H9 (cell line): ENCODE measurements at regions not wholly inside any gene's neighbourhood (a gene's known extent, or its start where the extent isn't known, plus 50 kb on each side); places are given as distances from the start of the nearest gene placed in this dataset.

Source experiments
- DNase-seq: peaks from one replicate; pipeline ENCODE4 v3.0.0-alpha.2; 2017
- H2AFZ ChIP-seq: one replicate; pipeline ENCODE4 v1.6.1; 2013; ENCODE audit warnings: mild to moderate bottlenecking, low read length, control low read depth, moderate library complexity
- H2AK5ac ChIP-seq: 2 replicates; pipeline ENCODE4 v1.6.1; 2013; ENCODE audit warnings: low read length, control low read depth, mixed read lengths; ENCODE audit not compliant: insufficient read length
- H2BK120ac ChIP-seq: one replicate; pipeline ENCODE4 v1.6.1; 2013; ENCODE audit warnings: low read depth, mild to moderate bottlenecking, low read length, control low read depth, inconsistent platforms; ENCODE audit not compliant: poor library complexity, severe bottlenecking
- H2BK12ac ChIP-seq: 2 replicates; pipeline ENCODE4 v1.6.1; 2013; ENCODE audit warnings: low read length, control low read depth, mixed read lengths, low read depth; ENCODE audit not compliant: insufficient read length
- H2BK15ac ChIP-seq: 2 replicates; pipeline ENCODE4 v1.6.1; 2013; ENCODE audit warnings: low read depth, low read length, control low read depth
- H2BK20ac ChIP-seq: one replicate; pipeline ENCODE4 v1.6.1; 2013; ENCODE audit warnings: low read depth, mild to moderate bottlenecking, low read length, control low read depth, inconsistent platforms; ENCODE audit not compliant: poor library complexity, severe bottlenecking
- H2BK5ac ChIP-seq: 2 replicates; pipeline ENCODE4 v1.6.1; 2013; ENCODE audit warnings: low read length, control low read depth, mixed read lengths; ENCODE audit not compliant: insufficient read length
- H3K14ac ChIP-seq: 2 replicates; pipeline ENCODE4 v1.6.1; 2013; ENCODE audit warnings: low read length, control low read depth; ENCODE audit not compliant: insufficient read depth
- H3K18ac ChIP-seq: 2 replicates; pipeline ENCODE4 v1.6.1; 2013; ENCODE audit warnings: low read depth, mild to moderate bottlenecking, mixed read lengths, low read length, control low read depth; ENCODE audit not compliant: insufficient read length
- H3K23ac ChIP-seq: 2 replicates; pipeline ENCODE4 v1.6.1; 2013; ENCODE audit warnings: low read length, control low read depth, mixed read lengths, low read depth; ENCODE audit not compliant: insufficient read length
- H3K23me2 ChIP-seq: 2 replicates; pipeline ENCODE4 v1.6.1; 2013; ENCODE audit warnings: low read depth, mild to moderate bottlenecking, mixed read lengths, low read length, control low read depth; ENCODE audit not compliant: insufficient read length, poor library complexity, severe bottlenecking
- H3K27ac ChIP-seq: 2 replicates; pipeline ENCODE4 v1.5.1; 2013; ENCODE audit warnings: low read length, control low read depth, mixed read lengths, low read depth; ENCODE audit not compliant: insufficient read length
- H3K27me3 ChIP-seq: 2 replicates; pipeline ENCODE4 v1.6.1; 2013; ENCODE audit warnings: low read length, control low read depth, inconsistent platforms; ENCODE audit not compliant: insufficient read depth
- H3K4ac ChIP-seq: 2 replicates; pipeline ENCODE4 v1.6.1; 2013; ENCODE audit warnings: low read depth, mild to moderate bottlenecking, control low read depth, inconsistent platforms, low read length, moderate library complexity
- H3K4me1 ChIP-seq: 2 replicates; pipeline ENCODE4 v1.6.1; 2013; ENCODE audit warnings: low read length, control low read depth, inconsistent platforms; ENCODE audit not compliant: insufficient read depth
- H3K4me2 ChIP-seq: 2 replicates; pipeline ENCODE4 v1.6.1; 2013; ENCODE audit warnings: low read length, control low read depth, mixed read lengths; ENCODE audit not compliant: insufficient read length, insufficient read depth
- H3K56ac ChIP-seq: 2 replicates; pipeline ENCODE4 v1.6.1; 2013; ENCODE audit warnings: low read depth, mild to moderate bottlenecking, mixed read lengths, low read length, control low read depth; ENCODE audit not compliant: insufficient read length
- H3K79me1 ChIP-seq: 2 replicates; pipeline ENCODE4 v1.6.1; 2013; ENCODE audit warnings: low read depth, mild to moderate bottlenecking, moderate library complexity, low read length, control low read depth, inconsistent platforms; ENCODE audit not compliant: insufficient read depth, poor library complexity, severe bottlenecking
- H3K79me2 ChIP-seq: 2 replicates; pipeline ENCODE4 v1.6.1; 2013; ENCODE audit warnings: low read length, control low read depth, inconsistent platforms; ENCODE audit not compliant: insufficient read depth
- H3K9ac ChIP-seq: 2 replicates; pipeline ENCODE4 v1.6.1; 2013; ENCODE audit warnings: low read length, control low read depth, mixed read lengths; ENCODE audit not compliant: insufficient read length; ENCODE audit errors: extremely low read depth
- H3K9me3 ChIP-seq: one replicate; pipeline ENCODE4 v1.6.1; 2013; ENCODE audit warnings: low read depth, low read length, inconsistent platforms; ENCODE audit not compliant: control insufficient read depth
- H3T11ph ChIP-seq: one replicate; pipeline ENCODE4 v1.6.1; 2013; ENCODE audit warnings: mild to moderate bottlenecking, low read length, control low read depth, inconsistent platforms
- H4K20me1 ChIP-seq: one replicate; pipeline ENCODE4 v1.6.1; 2013; ENCODE audit not compliant: control insufficient read depth, insufficient read length, insufficient read depth
- H4K5ac ChIP-seq: 2 replicates; pipeline ENCODE4 v1.6.1; 2013; ENCODE audit warnings: low read depth, mild to moderate bottlenecking, mixed read lengths, low read length, control low read depth; ENCODE audit not compliant: insufficient read length
- H4K8ac ChIP-seq: replicated peaks from 2 replicates; pipeline ENCODE4 v1.6.1; 2013; ENCODE audit warnings: low read length, control low read depth, mixed read lengths, low read depth; ENCODE audit not compliant: insufficient read length
- H4K91ac ChIP-seq: 2 replicates; pipeline ENCODE4 v1.6.1; 2013; ENCODE audit warnings: low read depth, mild to moderate bottlenecking, moderate library complexity, mixed read lengths, low read length, control low read depth; ENCODE audit not compliant: insufficient read length
- H3K27ac Mint-ChIP-seq, 3 experiments: 2 replicates in 2 of 3; 3 replicates in 1 of 3; pipeline ENCODE4 v1.8.0; 2020 to 2021; ENCODE audit warnings: mixed read lengths in 3 of 3, mild to moderate bottlenecking in 1 of 3, moderate library complexity in 1 of 3
- H3K27me3 Mint-ChIP-seq: 2 replicates; pipeline ENCODE4 v1.8.0; 2021; ENCODE audit warnings: low read depth, mild to moderate bottlenecking, moderate library complexity, mixed read lengths
- H3K36me3 Mint-ChIP-seq, 3 experiments: 2 replicates in 2 of 3; 3 replicates in 1 of 3; pipeline ENCODE4 v1.8.0; 2020 to 2021; ENCODE audit warnings: low read depth in 3 of 3, mixed read lengths in 3 of 3; ENCODE audit not compliant: insufficient read depth in 1 of 3
- H3K4me1 Mint-ChIP-seq, 2 experiments: 2 replicates each; pipeline ENCODE4 v1.8.0; 2020; ENCODE audit warnings: mixed read lengths in 2 of 2
- H3K4me3 Mint-ChIP-seq, 2 experiments: 2 replicates in 1 of 2; 3 replicates in 1 of 2; pipeline ENCODE4 v1.8.0; 2020 to 2021; ENCODE audit warnings: mild to moderate bottlenecking in 2 of 2, mixed read lengths in 2 of 2, moderate library complexity in 1 of 2
- H3K9me3 Mint-ChIP-seq, 2 experiments: 2 replicates in 1 of 2; 3 replicates in 1 of 2; pipeline ENCODE4 v1.8.0; 2020; ENCODE audit warnings: mild to moderate bottlenecking in 2 of 2, mixed read lengths in 2 of 2, moderate library complexity in 1 of 2
- CTCF ChIP-seq: fragments of 200-600 bp; sonication (generic); conservative IDR thresholded peaks from 3 replicates; pipeline ENCODE4 v1.8.0; 2021; ENCODE audit warnings: antibody characterized with exemption, mild to moderate bottlenecking

GRCh38 chr10:55233505-55233904 lies 432.5 kb upstream of the PCDH15 start:
- TF ChIP-seq CTCF = no peak
- no peak overlapping the region for H3K23ac ChIP-seq
- no peak overlapping the region for H3K4ac ChIP-seq
- no peak overlapping the region for H3K4me2 ChIP-seq
- H2BK15ac ChIP-seq = no peak overlapping the region
- H3K23me2 ChIP-seq = no peaks in the 10 kb centered on the region
- H4K20me1 ChIP-seq = no peaks in the 10 kb centered on the region
- no peak overlapping the region for H3K9ac ChIP-seq
- H4K5ac ChIP-seq = no peak overlapping the region
- H2AK5ac ChIP-seq = no peak overlapping the region
- DNase-seq = no peak
- H2BK5ac ChIP-seq = no peak overlapping the region
- H3K14ac ChIP-seq = no peak overlapping the region
- H2BK12ac ChIP-seq = no peak overlapping the region
- no peaks in the 10 kb centered on the region for H3K4me1 ChIP-seq
- Mint-ChIP-seq H3K4me3 (no peak overlapping the region), H3K9me3 (no peaks in the 10 kb centered on the region), H3K27me3 (no peaks in the 10 kb centered on the region), H3K27ac (no peak overlapping the region), H3K4me1 (peaks cover 0 to 5% of the 10 kb centered on the region in 2 experiments; a peak in 2 of 4 replicates), H3K36me3 (no peaks in the 10 kb centered on the region)
- H3K27ac ChIP-seq = no peak overlapping the region
- H4K91ac ChIP-seq = no peak overlapping the region
- no peak overlapping the region for H3K56ac ChIP-seq
- no peak overlapping the region for H2AFZ ChIP-seq
- H4K8ac ChIP-seq = no peak overlapping the region
- no peak overlapping the region for H2BK20ac ChIP-seq
- no peak overlapping the region for H2BK120ac ChIP-seq
- no peak overlapping the region for H3T11ph ChIP-seq
- no peaks in the 10 kb centered on the region for H3K79me2 ChIP-seq
- H3K27me3 ChIP-seq = no peaks in the 10 kb centered on the region
- no peaks in the 10 kb centered on the region for H3K79me1 ChIP-seq
- H3K18ac ChIP-seq = no peak overlapping the region
- H3K9me3 ChIP-seq = no peaks in the 10 kb centered on the region
